GM12872 (cell line): ENCODE measurements at regions not wholly inside any gene's neighbourhood (a gene's known extent, or its start where the extent isn't known, plus 50 kb on each side); places are given as distances from the start of the nearest gene placed in this dataset.

ENCODE experiments used
- TF ChIP-seq, protein P1 (sequence below): IDR thresholded peaks from 3 replicates; pipeline ENCODE4 v1.5.1; 2011; ENCODE audit warnings: low read depth, mild to moderate bottlenecking, low read length, moderate library complexity; ENCODE audit not compliant: insufficient read depth

DNA sequence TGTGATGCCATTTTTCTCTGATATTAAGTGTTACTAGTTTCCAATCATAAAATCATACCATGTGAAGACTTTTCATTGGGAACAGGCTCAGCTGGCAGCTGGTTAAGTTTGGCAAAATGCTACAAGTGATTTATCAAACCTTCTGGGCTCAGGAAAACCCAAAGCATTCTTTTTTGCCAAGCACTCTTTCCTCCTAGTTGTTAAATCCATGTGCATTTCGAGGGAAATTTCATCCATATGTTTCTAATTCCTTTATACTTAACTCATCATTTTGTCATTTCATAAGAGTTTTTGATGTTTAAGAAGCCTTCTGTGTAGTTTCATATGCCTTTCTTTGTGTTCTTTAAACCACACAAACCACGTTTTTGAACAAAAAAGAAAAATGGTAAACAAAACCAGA lies 217.6 kb upstream of the PDE10A start:
- TF ChIP-seq, protein P1, sequence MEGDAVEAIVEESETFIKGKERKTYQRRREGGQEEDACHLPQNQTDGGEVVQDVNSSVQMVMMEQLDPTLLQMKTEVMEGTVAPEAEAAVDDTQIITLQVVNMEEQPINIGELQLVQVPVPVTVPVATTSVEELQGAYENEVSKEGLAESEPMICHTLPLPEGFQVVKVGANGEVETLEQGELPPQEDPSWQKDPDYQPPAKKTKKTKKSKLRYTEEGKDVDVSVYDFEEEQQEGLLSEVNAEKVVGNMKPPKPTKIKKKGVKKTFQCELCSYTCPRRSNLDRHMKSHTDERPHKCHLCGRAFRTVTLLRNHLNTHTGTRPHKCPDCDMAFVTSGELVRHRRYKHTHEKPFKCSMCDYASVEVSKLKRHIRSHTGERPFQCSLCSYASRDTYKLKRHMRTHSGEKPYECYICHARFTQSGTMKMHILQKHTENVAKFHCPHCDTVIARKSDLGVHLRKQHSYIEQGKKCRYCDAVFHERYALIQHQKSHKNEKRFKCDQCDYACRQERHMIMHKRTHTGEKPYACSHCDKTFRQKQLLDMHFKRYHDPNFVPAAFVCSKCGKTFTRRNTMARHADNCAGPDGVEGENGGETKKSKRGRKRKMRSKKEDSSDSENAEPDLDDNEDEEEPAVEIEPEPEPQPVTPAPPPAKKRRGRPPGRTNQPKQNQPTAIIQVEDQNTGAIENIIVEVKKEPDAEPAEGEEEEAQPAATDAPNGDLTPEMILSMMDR = no peak

DNA sequence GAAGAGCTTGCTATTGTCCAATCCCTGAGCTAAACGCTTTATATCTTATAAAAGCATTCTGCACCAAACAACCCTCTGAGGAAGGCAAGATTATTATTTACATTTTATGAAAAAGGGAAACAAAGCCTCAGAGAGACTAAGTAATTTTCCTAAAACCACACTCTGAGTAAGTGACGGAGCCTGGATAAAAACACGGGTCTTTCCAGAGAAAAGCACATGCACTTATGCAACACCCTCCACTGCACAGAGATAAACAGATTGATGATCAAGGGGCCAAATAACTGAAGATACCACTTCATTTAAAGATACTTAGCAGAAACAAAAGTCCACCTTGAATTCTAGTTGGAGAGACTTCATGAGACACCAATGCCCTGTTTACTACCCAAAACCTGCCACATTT lies 214.7 kb upstream of the PDE10A start:
- TF ChIP-seq, protein P1 = no peak

DNA sequence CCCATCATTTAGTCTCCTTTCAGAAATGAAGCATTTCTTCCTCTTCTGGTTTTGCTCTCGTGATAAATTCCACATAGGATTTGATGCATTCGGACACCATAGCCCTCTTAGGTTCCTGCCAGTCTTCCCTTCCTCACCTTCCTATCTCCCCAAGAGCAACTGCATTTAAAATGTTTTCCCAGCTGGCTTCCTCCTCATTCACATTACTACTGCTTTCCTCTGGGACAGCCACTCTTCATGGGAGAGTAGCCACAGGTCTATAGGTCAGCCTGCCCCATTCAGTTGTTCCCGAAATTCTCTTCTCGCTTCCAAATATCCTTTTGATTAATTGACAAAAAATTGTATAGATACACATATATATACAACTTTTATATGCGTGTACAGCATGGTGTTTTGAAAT lies 214.2 kb upstream of the PDE10A start:
- TF ChIP-seq, protein P1 = no peak

DNA sequence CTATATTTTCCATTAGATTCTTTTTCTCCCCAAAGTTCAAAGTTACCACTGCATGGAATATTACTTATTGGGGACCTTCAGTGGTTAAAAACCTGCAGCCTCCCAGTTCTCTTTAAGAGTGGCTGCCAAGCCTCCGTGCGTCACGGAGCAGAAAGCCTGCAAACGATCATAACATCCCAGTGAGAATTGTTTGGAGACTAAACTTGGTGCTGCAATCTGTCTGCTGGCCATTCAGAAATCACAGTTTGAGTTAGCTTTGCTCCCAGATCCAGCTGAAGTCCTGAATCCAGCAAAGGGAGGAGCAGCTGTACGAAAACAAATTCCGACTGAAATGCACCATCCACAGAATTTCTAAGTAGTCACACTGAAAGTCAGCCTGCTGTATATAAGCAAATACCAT lies 213.5 kb upstream of the PDE10A start:
- TF ChIP-seq, protein P1 = no peak

DNA sequence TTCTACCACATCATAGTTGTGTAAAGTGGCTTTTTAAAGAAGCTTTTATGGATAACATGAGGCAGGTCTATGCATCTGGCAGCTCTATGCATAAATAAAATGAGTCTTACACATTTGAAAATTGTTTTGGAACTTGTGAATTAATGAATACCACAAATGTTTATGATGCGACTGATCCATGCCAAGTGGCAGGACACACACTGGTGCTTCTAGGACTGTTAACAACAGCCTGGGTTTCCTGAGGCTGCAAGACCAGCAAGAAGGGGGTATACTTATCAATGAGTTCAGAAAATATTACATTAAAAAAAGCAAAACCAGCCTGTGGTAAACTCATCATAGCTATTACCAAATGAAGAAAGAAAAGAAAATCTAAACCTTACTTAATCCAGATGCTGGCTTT lies 212.9 kb upstream of the PDE10A start:
- TF ChIP-seq, protein P1 = no peak

DNA sequence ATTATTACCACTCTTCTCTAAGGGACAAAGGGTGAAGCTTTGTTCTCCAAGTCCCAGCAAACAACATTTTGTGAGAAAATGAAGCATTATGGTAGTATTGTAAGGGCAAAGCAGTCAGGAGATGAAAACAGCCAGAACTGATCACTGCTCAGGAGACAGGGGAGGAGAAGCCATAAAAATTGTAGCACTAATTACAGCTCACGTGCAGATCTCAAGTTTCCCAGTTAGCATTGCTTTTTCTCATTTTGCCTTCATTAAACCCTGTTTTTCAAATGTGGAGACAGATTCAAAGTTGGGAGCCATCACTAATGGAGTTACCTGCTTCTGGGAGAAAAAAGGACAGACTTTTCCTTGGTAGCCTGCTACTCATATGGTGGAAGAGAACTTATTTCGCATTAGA lies 210.9 kb upstream of the PDE10A start:
- TF ChIP-seq, protein P1 = no peak

DNA sequence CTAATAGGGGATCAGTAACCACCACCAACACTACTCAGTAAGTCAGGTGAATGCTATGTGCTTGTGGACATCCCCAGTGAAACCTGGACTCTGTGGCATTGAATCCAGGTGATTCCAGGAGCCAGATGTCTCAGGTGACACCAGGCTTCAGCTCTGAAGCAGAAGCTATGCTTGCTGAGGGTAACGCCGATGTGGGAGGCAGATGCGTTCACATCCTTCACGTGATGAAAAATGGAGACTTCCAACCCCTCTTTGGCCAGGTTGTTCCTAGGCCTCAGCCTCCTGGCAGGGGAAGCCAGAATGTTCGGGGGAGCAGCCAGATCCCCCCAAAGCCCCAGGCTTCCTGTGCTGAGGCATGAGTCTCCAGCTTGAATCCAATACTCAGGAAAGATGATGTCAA lies 209.8 kb upstream of the PDE10A start:
- TF ChIP-seq, protein P1 = no peak

DNA sequence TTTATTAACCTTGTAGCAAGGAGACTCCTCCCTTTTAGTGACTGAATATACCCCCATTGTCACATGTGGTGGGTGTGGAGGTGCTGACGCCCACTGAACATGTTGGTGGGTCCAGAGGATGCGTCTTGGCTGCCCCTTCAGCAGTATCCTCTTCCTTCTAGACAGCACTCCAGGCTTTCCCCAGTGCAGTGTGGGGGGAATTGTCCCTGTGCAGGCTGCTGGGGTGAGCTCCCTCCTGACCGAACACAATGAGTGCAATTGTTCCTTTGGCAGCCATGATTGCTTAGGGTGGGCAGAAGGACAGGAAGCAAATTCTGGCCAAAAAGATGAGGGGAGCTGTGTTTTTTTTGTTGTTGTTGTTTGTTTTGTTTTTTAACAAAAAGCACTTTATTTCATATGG lies 209.3 kb upstream of the PDE10A start:
- TF ChIP-seq, protein P1 = no peak
